GM23338 (cell line): ENCODE measurements at regions not wholly inside any gene's neighbourhood (a gene's known extent, or its start where the extent isn't known, plus 50 kb on each side); places are given as distances from the start of the nearest gene placed in this dataset.

Source experiments
- EZH2 ChIP-seq: fragments of 200-600 bp; sonication (generic); IDR thresholded peaks from one replicate; pipeline ENCODE4 v1.8.0; 2017; ENCODE audit warnings: antibody characterized with exemption, mild to moderate bottlenecking, low read depth; ENCODE audit not compliant: unreplicated experiment
- JUNB ChIP-seq: IDR thresholded peaks from one replicate; pipeline ENCODE4 v1.6.1; 2016; ENCODE audit warnings: antibody characterized with exemption; ENCODE audit not compliant: unreplicated experiment
- TF ChIP-seq, protein P1 (sequence below), 2 experiments: fragments of 200-600 bp in 1 of 2; sonication (generic) in 1 of 2; conservative IDR thresholded peaks; 2 replicates each; pipeline versions ENCODE4 v1.5.1 to v1.6.1; 2016 to 2017; ENCODE audit warnings: antibody characterized with exemption in 2 of 2, low read depth in 2 of 2, mild to moderate bottlenecking in 2 of 2, moderate library complexity in 1 of 2

DNA sequence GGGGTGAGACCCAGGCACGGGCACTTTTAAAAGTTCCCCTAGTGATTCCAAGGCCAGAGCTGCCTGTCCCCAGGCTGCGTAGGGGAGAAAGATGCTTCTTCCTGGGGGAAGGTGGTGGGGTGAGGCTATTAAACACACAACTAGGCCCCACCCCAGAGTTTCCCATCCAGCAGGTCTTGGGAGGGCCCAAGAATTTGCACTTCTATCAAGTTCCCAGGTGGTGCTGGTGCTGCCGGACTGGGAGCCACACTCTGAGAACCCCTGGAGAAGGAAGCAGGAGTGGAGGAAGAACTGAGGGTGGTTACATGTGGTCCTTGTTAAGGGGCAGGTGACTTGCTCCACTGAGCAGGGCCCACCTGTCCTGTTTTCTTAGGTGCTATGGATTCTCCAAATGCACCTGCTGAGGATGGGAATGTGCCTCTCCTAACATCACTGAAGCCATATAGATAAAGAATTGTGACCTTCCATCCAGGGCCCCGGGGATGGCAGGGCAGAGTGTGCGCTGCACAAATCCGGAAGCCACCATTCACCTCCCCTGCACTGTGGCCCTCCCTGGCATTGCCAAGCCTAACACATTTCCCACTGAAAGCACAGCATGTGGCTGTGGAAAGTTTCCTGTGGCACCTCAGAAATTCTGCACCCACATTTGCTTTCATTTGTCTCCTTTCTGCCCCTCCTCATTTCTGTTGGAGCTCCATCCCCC is 111.5 kb upstream of the MEF2A start:
- TF ChIP-seq, protein P1, sequence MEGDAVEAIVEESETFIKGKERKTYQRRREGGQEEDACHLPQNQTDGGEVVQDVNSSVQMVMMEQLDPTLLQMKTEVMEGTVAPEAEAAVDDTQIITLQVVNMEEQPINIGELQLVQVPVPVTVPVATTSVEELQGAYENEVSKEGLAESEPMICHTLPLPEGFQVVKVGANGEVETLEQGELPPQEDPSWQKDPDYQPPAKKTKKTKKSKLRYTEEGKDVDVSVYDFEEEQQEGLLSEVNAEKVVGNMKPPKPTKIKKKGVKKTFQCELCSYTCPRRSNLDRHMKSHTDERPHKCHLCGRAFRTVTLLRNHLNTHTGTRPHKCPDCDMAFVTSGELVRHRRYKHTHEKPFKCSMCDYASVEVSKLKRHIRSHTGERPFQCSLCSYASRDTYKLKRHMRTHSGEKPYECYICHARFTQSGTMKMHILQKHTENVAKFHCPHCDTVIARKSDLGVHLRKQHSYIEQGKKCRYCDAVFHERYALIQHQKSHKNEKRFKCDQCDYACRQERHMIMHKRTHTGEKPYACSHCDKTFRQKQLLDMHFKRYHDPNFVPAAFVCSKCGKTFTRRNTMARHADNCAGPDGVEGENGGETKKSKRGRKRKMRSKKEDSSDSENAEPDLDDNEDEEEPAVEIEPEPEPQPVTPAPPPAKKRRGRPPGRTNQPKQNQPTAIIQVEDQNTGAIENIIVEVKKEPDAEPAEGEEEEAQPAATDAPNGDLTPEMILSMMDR (conservative IDR thresholded peaks at IDR 0.05; ENCODE audit: low read depth in 2 of 2), result no peak
- TF ChIP-seq JUNB (no peak), EZH2 (no peak)
